ENCODE measurements at regions not wholly inside any gene's neighbourhood (a gene's known extent, or its start where the extent isn't known, plus 50 kb on each side); places are given as distances from the start of the nearest gene placed in this dataset.

DNA sequence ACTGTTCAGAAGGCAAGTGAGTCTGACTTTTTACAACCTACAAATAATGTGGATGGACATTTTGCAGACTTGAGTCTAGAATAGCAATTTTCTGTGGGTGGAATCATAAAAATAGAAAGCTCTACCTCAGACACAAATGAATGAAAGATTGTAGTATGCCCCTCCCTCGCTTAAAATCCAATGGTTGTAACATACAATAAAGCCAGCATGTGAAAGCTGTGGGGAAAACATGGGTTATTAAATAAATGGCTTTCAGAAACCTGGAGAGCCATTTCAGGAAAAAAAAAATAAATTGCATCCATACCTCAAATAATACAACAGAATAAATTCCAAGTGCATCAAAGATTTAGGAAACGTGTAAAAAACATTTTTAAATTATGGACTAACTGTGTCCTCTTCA is 123.1 kb upstream of the MON1B start:
- TF ChIP-seq, protein P1, sequence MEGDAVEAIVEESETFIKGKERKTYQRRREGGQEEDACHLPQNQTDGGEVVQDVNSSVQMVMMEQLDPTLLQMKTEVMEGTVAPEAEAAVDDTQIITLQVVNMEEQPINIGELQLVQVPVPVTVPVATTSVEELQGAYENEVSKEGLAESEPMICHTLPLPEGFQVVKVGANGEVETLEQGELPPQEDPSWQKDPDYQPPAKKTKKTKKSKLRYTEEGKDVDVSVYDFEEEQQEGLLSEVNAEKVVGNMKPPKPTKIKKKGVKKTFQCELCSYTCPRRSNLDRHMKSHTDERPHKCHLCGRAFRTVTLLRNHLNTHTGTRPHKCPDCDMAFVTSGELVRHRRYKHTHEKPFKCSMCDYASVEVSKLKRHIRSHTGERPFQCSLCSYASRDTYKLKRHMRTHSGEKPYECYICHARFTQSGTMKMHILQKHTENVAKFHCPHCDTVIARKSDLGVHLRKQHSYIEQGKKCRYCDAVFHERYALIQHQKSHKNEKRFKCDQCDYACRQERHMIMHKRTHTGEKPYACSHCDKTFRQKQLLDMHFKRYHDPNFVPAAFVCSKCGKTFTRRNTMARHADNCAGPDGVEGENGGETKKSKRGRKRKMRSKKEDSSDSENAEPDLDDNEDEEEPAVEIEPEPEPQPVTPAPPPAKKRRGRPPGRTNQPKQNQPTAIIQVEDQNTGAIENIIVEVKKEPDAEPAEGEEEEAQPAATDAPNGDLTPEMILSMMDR (IDR thresholded peaks at IDR 0.05; ENCODE audit: insufficient read depth, low read length, poor library complexity, severe bottlenecking) = no peak
- TF ChIP-seq EZH2phosphoT487 (conservative IDR thresholded peaks at IDR 0.05; ENCODE audit: low read length) = no peak

Measured in SU-DHL-6 (cell line).